ENCODE measurements at regions not wholly inside any gene's neighbourhood (a gene's known extent, or its start where the extent isn't known, plus 50 kb on each side); places are given as distances from the start of the nearest gene placed in this dataset.
"Not testable (repeated sequence)": the region's sequence is repeated elsewhere in the genome, so short reads cannot be mapped to it uniquely, and the experiment has no call there.

DNA sequence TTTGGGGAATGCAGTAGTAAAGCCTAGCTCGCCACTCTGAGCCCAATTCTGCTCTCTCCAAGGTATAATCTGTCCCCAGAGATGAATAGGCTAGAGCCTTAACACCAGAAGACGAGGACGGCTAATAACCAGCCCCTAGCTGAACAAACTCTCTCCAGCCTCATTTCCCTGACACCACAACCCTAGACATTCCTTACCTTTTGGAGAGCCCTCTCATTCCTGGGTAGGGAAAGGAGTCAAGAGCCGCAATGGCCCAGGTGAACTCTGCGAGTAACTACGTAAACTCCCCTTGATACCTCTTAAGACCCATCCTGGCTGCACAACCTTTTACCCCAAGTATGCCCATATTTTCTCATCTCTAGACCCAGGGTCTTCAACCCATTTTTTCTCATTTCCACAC lies 722.9 kb downstream of the BCL11A start:
- H3K27me3 ChIP-seq: no peaks in the 10 kb centered on the region
- no peak for DNase-seq (ENCODE audit: low spot score in 2 of 2)
- 75% methylated on average over 6 of the region's 6 CpGs for WGBS
- no peaks in the 10 kb centered on the region for H3K4me1 ChIP-seq
- no peak overlapping the region for H3K27ac ChIP-seq
- H3K4me3 ChIP-seq: no peak overlapping the region
- no peaks in the 10 kb centered on the region for H3K9me3 ChIP-seq
- TF ChIP-seq EP300 (IDR thresholded peaks at IDR 0.05) (no peak), POLR2A (IDR thresholded peaks at IDR 0.05) (no peak), POLR2AphosphoS5 (IDR thresholded peaks at IDR 0.05) (no peak)
- TF ChIP-seq, protein P1, sequence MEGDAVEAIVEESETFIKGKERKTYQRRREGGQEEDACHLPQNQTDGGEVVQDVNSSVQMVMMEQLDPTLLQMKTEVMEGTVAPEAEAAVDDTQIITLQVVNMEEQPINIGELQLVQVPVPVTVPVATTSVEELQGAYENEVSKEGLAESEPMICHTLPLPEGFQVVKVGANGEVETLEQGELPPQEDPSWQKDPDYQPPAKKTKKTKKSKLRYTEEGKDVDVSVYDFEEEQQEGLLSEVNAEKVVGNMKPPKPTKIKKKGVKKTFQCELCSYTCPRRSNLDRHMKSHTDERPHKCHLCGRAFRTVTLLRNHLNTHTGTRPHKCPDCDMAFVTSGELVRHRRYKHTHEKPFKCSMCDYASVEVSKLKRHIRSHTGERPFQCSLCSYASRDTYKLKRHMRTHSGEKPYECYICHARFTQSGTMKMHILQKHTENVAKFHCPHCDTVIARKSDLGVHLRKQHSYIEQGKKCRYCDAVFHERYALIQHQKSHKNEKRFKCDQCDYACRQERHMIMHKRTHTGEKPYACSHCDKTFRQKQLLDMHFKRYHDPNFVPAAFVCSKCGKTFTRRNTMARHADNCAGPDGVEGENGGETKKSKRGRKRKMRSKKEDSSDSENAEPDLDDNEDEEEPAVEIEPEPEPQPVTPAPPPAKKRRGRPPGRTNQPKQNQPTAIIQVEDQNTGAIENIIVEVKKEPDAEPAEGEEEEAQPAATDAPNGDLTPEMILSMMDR (IDR thresholded peaks at IDR 0.05): no peak
- H3K36me3 ChIP-seq: no peaks in the 10 kb centered on the region

DNA sequence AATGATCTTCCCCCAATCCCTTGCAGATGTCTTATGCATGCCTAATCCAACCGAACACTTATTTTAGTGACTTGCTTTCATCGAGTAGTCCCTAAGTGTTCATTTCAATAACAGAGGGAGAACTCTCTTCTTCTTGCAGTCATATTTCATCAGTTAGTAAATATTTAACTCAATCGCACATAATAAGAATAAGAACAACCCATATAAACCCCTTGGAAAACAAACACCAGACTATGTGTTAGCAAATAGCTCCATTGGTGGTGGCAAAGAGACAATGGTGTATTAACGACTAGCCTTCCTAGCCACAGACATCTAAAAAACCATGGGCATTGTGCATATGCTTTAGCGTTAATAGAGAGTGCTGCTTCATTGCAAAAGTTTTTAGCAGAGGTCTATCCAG lies 725.8 kb downstream of the BCL11A start:
- H3K36me3 ChIP-seq: no peaks in the 10 kb centered on the region
- no peaks in the 10 kb centered on the region for H3K9me3 ChIP-seq
- no peaks in the 10 kb centered on the region for H3K27me3 ChIP-seq
- H3K4me3 ChIP-seq: no peak overlapping the region
- WGBS: 89% methylated on average over 5 of the region's 5 CpGs
- no peak for DNase-seq (ENCODE audit: low spot score in 2 of 2)
- H3K4me1 ChIP-seq: no peaks in the 10 kb centered on the region
- TF ChIP-seq, protein P1 (IDR thresholded peaks at IDR 0.05): no peak
- TF ChIP-seq EP300 (IDR thresholded peaks at IDR 0.05) (no peak), POLR2A (IDR thresholded peaks at IDR 0.05) (no peak), POLR2AphosphoS5 (IDR thresholded peaks at IDR 0.05) (no peak)
- no peak overlapping the region for H3K27ac ChIP-seq

DNA sequence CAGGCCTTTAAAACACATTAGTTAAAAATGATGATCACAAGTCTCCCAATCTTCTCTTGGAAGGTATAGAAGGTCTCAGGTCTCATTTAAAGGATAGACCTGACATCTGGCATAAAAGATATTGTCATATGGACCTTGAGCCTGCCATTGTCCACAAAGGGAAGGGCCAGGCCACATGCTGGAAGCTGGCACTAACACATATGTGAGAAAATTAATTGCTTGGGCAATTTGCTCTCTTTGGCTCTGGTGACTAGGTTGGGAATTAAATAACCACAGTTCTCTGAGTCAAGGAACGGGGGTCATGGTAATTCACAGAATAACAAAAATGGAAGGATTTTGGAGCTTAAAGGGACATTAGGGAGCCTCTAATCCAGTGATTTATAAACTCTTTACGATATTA lies 727.3 kb downstream of the BCL11A start:
- no peak for DNase-seq (ENCODE audit: low spot score in 2 of 2)
- H3K4me1 ChIP-seq: no peaks in the 10 kb centered on the region
- H3K27ac ChIP-seq: no peak overlapping the region
- no peaks in the 10 kb centered on the region for H3K36me3 ChIP-seq
- H3K4me3 ChIP-seq: no peak overlapping the region
- TF ChIP-seq, protein P1 (IDR thresholded peaks at IDR 0.05): no peak
- TF ChIP-seq POLR2A (IDR thresholded peaks at IDR 0.05) (no peak), POLR2AphosphoS5 (IDR thresholded peaks at IDR 0.05) (no peak), EP300 (IDR thresholded peaks at IDR 0.05) (no peak)
- H3K9me3 ChIP-seq: no peaks in the 10 kb centered on the region
- H3K27me3 ChIP-seq: no peaks in the 10 kb centered on the region
- WGBS: 90% methylated on average over 2 of the region's 2 CpGs

DNA sequence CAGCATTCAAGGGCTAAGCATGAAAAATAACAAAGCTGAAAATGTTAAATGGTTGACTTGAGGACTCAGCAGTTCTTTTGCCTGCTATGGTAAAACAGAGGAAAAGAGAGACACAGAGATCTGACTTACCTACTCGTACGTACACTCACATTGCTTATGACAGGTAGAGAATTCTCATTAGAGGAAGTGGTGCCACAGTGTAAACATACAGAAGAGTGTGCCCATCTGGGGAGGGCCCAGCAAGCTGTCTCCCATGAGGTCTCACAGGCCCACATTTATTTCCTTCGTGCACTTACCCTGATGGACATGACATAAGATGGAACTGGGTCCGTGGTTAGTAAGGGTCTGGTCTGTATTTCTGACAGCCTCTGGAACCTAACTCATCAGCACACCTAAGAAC lies 729.1 kb downstream of the BCL11A start:
- Histone ChIP-seq H3K4me1 (no peaks in the 10 kb centered on the region), H3K27ac (no peak overlapping the region), H3K9me3 (no peaks in the 10 kb centered on the region), H3K36me3 (no peaks in the 10 kb centered on the region), H3K27me3 (no peaks in the 10 kb centered on the region), H3K4me3 (no peak overlapping the region)
- DNase-seq (ENCODE audit: low spot score in 2 of 2): no peak
- 85% methylated on average over 4 of the region's 4 CpGs for WGBS
- TF ChIP-seq POLR2A (IDR thresholded peaks at IDR 0.05) (no peak), EP300 (IDR thresholded peaks at IDR 0.05) (no peak), POLR2AphosphoS5 (IDR thresholded peaks at IDR 0.05) (no peak)
- TF ChIP-seq, protein P1 (IDR thresholded peaks at IDR 0.05): no peak

DNA sequence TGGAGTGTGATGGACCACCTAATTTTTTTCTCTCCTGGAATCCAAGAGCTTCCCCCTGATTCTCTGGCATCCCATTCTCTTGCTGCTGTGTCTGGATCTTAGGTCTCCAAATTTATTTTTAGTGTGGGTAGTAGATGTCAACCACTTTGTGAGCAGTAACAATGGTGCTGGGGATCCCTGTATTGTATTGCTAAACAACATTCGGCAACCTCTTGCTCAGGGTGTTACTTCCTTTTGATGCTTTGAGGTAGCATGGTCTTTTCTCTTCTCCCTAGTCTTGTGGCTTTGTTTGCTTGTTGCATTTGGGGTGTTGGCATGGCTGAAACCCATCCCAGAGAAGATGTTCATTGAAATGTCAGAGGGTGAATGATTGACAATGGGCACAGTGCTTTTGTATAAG lies 737.4 kb downstream of the BCL11A start:
- Histone ChIP-seq H3K27ac (no peak overlapping the region), H3K9me3 (no peaks in the 10 kb centered on the region), H3K4me3 (no peak overlapping the region), H3K4me1 (no peaks in the 10 kb centered on the region), H3K27me3 (no peaks in the 10 kb centered on the region), H3K36me3 (no peaks in the 10 kb centered on the region)
- TF ChIP-seq POLR2AphosphoS5 (IDR thresholded peaks at IDR 0.05): no peak
- no peak for TF ChIP-seq POLR2A (IDR thresholded peaks at IDR 0.05)
- TF ChIP-seq, protein P1 (IDR thresholded peaks at IDR 0.05): no peak
- TF ChIP-seq EP300 (IDR thresholded peaks at IDR 0.05): no peak
- no peak for DNase-seq (ENCODE audit: low spot score in 2 of 2)
- WGBS: 73% methylated on average over 1 of the region's 1 CpG

DNA sequence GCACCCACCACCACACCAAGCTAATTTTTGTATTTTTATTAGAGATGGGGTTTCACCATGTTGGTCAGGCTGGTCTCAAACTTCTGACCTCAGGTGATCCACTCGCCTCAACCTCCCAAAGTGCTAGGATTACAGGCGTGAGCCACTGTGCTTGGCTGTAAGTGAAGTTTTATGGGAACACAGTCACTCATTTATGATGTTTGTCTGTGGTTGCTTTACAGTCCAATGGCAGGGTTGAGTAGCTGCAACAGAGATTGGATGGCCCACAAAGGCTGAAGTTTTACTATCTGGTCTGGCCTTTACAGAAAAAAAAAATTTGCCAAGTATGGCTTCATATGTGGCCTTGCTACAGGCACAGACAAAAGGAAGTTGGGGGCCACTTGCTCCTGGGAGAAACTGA lies 743.2 kb downstream of the BCL11A start:
- WGBS: 97% methylated on average over 2 of the region's 2 CpGs
- H3K36me3 ChIP-seq; H3K4me3 ChIP-seq; H3K27ac ChIP-seq; DNase-seq (ENCODE audit: low spot score in 2 of 2); H3K9me3 ChIP-seq; H3K27me3 ChIP-seq; H3K4me1 ChIP-seq: not testable (repeated sequence)
